Kidney capillary endothelial cell (primary cell): ENCODE measurements at regions not wholly inside any gene's neighbourhood (a gene's known extent, or its start where the extent isn't known, plus 50 kb on each side); places are given as distances from the start of the nearest gene placed in this dataset.

Experiments used
- DNase-seq: peaks from one replicate; pipeline ENCODE4 v3.0.0-alpha.2; 2018; ENCODE audit warnings: low spot score

GRCh38 chr5:21694567-21694966 is 1158.6 kb downstream of the CDH12 start:
- no peak for DNase-seq

GRCh38 chr5:21693591-21693990 is 1159.6 kb downstream of the CDH12 start:
- no peak for DNase-seq

GRCh38 chr5:21689587-21689986 is 1163.6 kb downstream of the CDH12 start:
- DNase-seq, result no peak

DNA sequence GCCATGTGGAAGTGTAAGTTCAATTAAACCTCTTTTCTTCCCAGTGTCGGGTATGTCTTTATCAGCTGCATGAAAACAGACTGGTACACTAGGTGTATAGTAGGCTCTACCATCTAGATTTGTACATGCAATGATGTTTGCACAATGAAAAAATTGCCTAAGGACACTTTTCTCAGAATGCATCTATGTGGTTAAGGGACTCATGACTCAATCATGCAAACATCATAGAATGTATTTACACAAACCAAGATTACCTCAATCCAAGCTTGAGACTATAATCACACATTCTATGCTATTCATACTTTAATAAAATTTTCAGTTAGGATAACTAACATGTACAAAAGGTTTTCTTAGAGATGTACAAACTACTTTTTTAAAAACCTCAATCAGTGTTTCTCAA is 1164.5 kb downstream of the CDH12 start:
- DNase-seq, result no peak

DNA sequence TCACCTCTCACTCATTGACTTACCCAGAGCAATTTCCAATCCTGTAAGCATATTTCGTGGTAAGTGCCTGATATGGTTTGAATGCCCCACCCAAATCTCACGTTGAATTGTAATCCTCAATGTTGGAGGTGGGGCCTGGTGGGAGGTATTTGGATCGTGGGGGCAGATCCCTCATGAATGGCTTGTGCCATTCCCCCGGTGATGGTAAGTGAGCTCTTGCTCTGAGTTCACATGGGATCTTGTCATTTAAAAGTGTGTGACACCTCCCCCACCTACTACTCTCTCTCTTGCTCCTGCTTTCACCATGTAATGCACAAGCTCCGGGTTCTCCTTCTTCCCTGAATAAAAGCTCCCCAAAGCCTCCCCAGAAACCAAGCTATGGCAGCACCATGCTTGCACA is 1165.5 kb downstream of the CDH12 start:
- no peak for DNase-seq

- no peak for DNase-seq
Observed at GRCh38 chr5:21686706-21687105, 1166.4 kb downstream of the CDH12 start.

GRCh38 chr5:21685522-21685921 is 1167.6 kb downstream of the CDH12 start:
- peak; percentile 36 for DNase-seq

DNA sequence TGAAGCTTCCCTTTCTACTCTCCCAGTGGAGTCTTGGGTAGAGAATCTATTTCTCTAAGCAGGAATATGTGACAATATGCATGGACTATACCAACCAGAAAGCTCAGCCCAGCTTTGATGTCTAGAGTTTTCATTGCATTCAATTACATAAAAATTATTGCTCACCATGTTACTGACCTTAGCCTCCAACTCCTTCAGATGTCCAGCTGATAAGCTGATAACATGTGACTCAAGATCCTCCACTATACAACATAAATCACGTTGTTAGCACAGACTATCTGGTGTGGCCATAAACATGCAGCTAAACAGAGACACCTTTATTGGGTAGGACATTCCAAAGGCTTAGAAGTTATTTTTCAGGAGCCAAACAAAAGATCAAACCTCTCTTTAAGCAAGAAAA is 1168.2 kb downstream of the CDH12 start:
- no peak for DNase-seq

DNA sequence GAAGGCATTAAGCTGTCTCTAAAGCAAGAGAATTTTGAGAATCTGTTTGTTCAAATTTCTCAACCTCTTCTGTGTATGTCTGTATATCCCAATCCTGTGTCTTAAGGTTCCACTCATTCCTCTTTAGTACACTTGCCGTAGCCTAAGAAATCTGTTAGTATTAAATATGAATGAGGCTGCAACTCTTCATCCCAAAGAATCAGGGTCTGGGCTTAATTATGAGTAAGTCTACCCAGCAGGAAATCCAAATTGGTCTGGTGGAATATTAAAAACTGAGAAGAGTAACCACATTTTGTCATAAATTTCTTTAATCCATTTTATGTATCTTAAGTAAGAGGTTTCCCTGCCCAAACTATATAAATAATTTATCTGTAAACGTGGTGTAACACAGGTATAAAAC is 1171.2 kb downstream of the CDH12 start:
- DNase-seq, result no peak

DNA sequence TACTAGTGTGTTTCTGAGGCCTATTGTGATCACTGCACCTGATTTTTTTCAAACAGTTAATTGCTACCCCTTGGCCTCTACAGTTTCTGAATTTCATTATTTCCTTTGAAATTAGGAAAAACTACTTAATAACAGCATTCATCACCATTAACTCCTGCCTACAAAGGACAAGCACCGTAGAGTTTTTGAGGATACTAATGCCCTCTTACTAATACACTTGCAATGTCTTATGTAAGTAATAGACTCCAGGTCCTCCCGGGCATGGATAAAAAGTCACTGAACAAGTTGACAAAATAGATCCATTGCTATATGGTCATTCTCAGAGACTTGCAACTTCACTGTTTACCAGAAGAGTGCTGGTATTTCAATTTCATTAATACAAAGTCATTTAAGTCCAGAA is 1172.5 kb downstream of the CDH12 start:
- no peak for DNase-seq

DNA sequence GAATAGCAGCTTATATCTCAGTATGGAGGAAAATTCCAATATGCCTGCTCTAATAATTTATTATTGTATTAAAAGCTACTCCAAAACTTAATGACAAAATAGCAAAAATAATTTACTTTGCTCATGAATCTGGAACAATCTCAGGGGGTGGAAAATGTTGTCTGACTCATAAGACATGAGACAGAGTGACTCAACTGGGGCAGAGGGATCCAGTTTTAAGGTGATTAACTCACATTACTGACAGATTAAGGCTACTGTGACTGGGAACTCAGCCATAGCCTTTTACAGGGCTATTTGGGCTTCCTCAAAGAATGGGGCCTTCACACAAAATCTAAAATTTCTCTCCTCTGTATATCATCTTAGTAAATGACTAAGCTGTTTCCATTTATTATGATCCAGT is 1172.9 kb downstream of the CDH12 start:
- peak; percentile 52 for DNase-seq

- DNase-seq, result peak; percentile 44
Observed at GRCh38 chr5:21678526-21678925, 1174.6 kb downstream of the CDH12 start.

DNA sequence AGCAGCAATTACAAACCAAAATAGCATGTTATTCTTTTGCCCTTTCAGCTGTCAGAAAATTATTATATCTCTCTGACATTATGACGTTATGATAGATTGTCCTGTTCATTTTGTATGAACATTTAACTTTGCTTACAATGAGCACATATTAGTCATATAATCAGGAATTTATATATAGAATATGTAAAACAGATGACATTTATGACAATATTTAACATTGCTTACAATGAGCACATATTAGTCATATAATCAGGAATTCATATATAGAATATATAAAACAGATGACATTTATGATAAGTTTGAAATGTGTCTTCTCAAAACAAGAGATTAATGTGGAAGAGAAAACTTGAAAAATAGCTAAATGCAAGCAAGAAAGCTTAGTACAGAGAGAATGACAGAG is 1180.2 kb downstream of the CDH12 start:
- DNase-seq, result no peak

DNA sequence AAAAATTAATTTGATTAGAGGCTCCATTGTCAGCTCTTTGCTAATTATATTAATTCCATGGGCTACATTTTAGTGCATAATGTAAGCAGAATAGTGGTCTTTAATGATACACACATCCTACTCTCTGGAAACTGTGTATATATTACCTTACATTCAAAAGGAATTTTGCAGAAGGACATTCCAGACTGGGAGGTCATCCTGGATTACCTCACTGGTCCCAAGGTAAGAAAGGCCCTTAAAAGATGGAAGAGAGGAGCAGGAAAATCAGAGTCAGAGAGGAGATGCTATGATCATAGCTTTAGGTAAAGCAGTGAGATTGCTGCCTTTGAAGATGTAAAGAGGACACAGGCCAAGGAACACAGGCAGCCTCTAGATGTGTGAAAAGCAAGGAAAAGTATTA is 1180.8 kb downstream of the CDH12 start:
- no peak for DNase-seq

DNA sequence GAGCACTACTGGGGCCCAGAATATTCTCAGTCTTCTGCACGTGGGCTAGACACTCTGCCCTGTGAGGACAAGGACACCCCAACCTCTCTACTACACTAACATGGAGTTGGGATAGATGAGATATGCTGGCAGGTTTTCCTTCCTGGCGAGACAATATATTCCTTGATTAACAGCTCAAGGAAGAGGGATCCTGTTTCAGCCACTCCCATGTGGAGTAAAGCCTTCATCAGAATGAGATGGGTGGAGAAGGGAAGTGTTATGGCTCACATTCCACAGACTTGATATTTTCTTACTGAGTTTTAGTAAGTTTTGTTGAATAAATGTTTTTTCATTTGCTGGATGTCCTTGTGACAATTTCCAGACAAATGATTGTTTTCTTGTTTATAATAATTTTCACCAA is 1187.6 kb downstream of the CDH12 start:
- no peak for DNase-seq

DNA sequence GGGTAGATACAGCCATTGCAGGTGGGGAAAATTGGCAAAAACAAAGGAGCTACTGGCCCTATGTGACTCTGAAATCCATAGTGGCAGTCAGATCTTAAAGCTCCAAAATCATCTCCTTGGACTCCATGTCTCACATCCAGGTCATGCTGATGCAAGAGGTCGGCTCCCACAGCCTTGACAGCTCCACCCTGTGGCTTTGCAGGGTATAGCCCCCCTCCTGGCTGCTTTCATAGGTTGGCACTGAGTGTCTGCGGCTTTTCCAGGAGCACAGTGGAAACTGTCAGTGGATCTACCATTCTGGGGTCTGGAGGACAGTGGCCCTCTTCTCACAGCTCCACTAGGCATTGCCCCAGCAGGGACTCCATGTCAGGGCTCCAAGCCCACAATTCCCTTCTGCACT is 1190.1 kb downstream of the CDH12 start:
- DNase-seq, result no peak

DNA sequence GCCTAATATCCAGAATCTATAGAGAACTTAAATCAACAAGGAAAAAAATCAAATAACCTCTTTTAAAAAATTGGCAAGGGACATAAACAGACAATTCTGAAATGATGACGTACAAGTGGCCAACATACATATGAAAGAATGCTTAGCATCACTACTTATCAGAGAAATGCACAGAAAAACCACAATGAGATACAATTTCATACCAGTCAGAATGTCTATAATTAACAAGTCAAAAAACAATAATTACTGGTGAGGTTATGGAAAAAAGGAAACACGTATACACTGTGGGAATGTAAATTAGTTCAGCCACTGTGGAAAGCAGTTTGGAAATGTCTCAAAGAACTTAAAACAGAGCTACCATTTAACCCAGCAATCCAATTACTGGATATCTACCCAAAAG is 1192.0 kb downstream of the CDH12 start:
- no peak for DNase-seq

GRCh38 chr5:21654556-21654955 is 1198.6 kb downstream of the CDH12 start:
- DNase-seq, result no peak

DNA sequence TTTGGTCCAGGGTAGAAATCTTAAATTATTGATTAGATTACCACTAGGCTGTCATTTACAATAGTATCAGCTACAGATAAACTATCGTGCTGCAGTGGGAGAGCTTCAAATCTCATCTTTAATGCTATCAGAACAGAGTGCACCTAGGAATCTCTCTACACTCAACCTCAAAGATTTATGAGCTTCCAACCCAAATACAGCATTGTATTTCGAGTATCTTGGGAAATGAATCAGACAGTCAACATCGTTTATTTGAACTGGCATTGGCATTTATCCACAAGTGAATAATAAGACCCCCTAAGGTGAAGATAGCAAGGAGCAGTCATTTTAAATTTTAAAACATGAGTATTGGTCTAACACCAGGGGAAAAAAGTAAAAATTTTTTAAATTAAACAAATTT is 1203.2 kb downstream of the CDH12 start:
- no peak for DNase-seq

DNA sequence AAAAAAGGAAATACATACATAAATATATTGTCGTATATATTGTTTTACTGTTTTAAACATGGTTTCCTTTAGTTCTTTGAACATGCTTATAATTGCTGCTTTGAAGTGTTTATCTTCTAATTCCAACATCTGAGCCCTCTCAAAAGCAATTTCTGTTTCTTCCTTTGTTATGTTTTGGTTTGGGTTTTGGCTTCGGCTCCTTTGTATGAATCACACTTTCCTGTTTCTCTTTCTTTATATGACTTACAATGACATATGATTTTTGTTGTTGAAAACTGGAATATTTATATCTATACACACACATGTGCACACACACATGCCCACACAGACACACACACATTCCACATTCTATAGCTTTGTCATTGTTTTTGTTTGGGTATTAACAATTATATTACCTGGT is 1206.7 kb downstream of the CDH12 start:
- DNase-seq, result peak; percentile 7

GRCh38 chr5:21644032-21644431 is 1209.1 kb downstream of the CDH12 start:
- DNase-seq, result no peak

DNA sequence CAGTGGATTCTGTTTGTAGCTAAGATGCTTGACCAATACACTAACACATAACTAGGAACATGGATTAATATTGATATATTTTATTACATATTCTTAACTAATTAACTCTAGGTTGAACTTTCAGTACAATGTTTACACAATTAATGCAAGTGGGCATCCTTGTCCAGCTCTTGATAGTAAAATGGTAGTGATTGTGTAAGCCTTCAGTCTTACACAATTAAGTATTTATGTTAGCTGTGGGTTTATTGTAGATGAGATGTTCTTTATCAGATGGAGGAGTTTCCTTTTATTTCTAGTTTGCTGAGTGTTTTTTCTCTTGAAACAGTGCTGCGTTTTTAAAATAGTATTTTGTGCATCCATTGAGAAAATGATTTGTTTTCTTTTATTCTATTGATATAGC is 1210.8 kb downstream of the CDH12 start:
- no peak for DNase-seq

DNA sequence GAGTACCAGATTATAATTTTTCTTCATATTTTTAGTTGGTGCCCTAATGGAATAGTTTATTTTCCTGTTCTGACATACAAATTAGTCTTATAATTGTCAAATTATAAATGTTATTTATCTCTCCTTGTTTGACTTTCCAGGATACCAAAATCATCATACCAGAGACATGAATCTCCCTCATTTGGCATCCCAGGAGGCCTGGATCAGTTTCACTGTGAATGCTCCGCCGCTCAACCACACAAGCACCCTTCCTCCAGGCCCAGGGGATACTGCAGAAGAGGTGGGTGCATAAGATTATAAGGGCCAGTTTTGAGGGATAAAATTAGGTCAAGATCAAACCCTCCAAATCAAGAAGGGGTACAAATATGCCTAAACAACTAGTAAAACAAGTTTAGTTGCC is 1229.3 kb downstream of the CDH12 start:
- DNase-seq, result no peak

DNA sequence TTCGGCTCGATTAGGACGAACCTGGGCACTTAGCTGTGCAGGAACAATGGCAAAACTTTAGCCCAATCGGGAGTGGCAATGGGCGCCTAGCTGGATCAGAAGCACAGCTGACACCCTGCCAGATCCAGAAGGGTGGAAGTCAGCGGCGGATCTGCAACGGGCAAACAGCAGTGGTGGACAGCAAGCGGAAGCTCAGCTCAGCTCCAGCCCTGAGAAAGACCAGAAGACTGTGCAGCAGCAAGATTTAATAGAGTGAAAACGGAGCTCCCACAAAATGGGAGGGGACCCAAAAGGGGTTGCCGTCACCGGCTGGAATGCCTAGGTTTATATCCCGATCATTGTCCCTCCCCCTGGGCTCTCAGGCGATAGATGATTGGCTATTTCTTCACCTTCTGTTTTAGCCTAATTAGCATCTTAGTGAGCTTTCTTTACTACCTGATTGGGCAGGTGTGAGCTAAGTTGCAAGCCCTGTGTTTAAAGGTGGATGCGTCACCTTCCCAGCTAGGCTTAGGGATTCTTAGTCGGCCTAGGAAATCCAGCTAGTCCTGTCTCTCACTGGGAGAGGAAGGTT is 1237.9 kb downstream of the CDH12 start:
- no peak for DNase-seq

DNA sequence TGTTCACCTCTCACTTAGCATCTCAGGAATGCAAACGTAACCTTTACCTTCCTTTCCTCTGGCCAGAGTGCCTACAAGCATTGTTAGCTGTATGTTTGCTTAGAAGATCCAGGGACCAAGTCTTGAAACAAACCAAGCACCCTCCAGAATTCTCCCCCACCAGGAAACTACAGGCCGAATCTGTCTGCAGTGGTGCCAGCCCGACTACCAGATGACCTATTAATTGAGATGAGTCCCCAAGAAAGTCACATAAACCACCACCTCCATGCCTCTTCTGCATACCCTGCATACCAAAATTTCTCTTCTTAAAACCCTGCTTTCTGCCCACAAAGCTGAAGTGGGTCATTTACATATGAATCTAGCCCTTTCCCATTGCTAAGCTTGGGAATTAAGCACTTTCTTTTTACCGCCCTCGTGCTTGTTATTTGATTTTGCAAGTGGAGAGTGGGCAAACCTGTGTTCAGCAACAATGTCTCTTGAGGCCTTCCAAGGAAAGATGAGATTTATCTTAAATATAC is 1239.1 kb downstream of the CDH12 start:
- no peak for DNase-seq
